Inflammatory macrophage (primary cell): ENCODE measurements at regions not wholly inside any gene's neighbourhood (a gene's known extent, or its start where the extent isn't known, plus 50 kb on each side); places are given as distances from the start of the nearest gene placed in this dataset.

Source experiments
- DNase-seq, 2 donors: peaks; one replicate each; pipeline ENCODE4 v3.0.0-alpha.2; 2020 to 2022

GRCh38 chr3:161156936-161157335 is 51.8 kb upstream of the B3GALNT1 start:
- DNase-seq, result no peak

- no peak for DNase-seq
These were observed 56.5 kb upstream of the B3GALNT1 start for GRCh38 chr3:161161603-161162002.

GRCh38 chr3:161163297-161163696 is 57.8 kb upstream of the NMD3 start:
- peak in 1 of 2 donors; percentile 6 for DNase-seq

GRCh38 chr3:161166051-161166450 is 55.1 kb upstream of the NMD3 start:
- DNase-seq, result no peak

- peak; percentile 65 to 66 for DNase-seq
These were observed 50.0 kb upstream of the NMD3 start for GRCh38 chr3:161171113-161171512.
